ENCODE measurements at regions not wholly inside any gene's neighbourhood (a gene's known extent, or its start where the extent isn't known, plus 50 kb on each side); places are given as distances from the start of the nearest gene placed in this dataset.

DNA sequence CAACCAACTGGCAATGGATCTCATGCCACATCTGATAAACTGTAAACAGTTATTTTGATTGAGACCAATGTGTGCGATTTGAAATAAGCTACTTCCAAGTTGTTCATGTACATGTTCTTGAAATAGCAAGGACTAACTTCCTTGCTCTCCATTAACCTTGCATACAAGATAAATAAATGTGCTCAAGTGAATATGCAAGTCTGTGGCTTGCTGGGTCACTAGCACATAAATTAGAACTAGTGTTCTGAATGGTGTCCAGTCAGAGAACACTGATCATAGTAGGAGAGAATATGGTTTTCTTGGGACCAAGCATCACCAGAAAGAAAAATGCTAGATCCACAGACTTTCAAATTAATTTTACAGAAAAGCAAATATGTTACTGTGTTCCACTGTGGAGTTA, 640.0 kb upstream of the CCDC54 start:
- POLR2A ChIA-PET, result no interaction called here
- ATAC-seq (ENCODE audit: low read depth) (no peak), DNase-seq (no peak)
- intact Hi-C loops (cut with micrococcal nuclease), result no loop called here
- H3K9me3 Mint-ChIP-seq, result no peaks in the 10 kb centered on the region
- CTCF ChIA-PET, result no interaction called here
- H3K27me3 Mint-ChIP-seq, result no peaks in the 10 kb centered on the region
- no peaks in the 10 kb centered on the region for H3K36me3 Mint-ChIP-seq (ENCODE audit: low read depth)
- no peaks in the 10 kb centered on the region for H3K4me1 Mint-ChIP-seq
- TF ChIP-seq, protein P1, sequence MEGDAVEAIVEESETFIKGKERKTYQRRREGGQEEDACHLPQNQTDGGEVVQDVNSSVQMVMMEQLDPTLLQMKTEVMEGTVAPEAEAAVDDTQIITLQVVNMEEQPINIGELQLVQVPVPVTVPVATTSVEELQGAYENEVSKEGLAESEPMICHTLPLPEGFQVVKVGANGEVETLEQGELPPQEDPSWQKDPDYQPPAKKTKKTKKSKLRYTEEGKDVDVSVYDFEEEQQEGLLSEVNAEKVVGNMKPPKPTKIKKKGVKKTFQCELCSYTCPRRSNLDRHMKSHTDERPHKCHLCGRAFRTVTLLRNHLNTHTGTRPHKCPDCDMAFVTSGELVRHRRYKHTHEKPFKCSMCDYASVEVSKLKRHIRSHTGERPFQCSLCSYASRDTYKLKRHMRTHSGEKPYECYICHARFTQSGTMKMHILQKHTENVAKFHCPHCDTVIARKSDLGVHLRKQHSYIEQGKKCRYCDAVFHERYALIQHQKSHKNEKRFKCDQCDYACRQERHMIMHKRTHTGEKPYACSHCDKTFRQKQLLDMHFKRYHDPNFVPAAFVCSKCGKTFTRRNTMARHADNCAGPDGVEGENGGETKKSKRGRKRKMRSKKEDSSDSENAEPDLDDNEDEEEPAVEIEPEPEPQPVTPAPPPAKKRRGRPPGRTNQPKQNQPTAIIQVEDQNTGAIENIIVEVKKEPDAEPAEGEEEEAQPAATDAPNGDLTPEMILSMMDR (IDR thresholded peaks at IDR 0.05), result no peak
- no peak overlapping the region for H3K27ac Mint-ChIP-seq
- H3K4me3 Mint-ChIP-seq, result no peak overlapping the region

DNA sequence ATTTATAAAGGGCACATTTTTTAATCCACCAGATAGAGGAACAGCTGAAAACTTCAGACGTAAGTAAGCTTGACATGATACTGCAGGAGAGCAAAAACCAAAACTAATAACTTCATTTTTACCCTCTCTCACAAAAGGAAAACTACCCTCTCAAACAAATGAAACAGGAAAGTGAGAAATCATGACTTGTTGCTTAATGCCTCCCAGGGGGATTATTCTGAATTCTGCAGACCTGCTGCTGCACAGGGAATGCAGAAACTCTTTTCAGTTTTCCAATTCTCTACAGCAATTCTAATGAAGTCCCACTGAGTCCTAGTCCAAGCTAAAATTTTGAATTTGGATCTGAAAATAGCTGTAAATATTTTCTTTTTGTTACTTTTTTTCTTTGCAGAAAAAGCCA, 637.1 kb upstream of the CCDC54 start:
- no peak for DNase-seq
- no peaks in the 10 kb centered on the region for H3K36me3 Mint-ChIP-seq (ENCODE audit: low read depth)
- no peak for ATAC-seq (ENCODE audit: low read depth)

DNA sequence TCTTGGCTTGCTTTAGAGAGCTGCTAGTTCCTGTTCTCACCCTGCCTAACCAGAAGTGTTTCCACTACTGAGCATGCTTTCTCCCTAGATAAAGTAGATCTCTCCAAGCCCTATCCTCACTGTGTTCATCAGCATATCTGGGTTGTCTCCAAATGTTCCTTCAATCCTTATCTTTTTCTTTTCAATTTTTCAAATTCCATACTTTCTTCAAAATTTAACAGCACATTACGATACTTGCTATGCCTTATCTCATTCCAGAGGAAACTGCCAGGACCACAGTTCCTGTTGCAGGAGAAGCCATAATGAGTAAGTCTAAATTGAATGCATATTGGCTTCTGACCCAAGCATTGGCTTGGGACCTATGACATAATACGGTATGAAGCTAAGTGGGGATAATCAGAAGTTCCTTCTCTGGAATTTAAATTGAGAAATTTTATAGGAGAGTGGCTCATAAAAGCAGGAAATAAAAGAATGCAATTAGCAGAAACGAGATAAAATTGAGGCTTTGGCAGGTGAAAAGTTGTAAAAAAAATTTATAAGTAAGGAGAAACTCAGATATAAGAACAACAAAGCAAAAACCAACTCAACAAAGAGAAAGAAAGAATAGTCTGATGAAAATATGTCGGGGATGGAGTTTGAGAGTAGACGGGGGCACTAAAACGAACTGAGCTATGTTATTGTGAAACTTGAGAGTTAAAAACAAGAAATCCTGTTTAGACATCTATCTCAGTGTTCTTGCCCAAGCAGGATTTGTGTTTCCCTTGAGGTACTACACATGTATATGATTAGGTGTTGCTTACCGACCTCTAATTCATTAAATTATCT, 631.7 kb upstream of the CCDC54 start:
- intact Hi-C loops (cut with micrococcal nuclease), result no loop called here
- DNase-seq (no peak), ATAC-seq (ENCODE audit: low read depth) (no peak)
- Mint-ChIP-seq H3K4me3 (no peak overlapping the region), H3K4me1 (no peaks in the 10 kb centered on the region), H3K27ac (no peak overlapping the region), H3K27me3 (no peaks in the 10 kb centered on the region), H3K9me3 (no peaks in the 10 kb centered on the region), H3K36me3 (ENCODE audit: low read depth) (no peaks in the 10 kb centered on the region)
- CTCF ChIA-PET, result no interaction called here
- POLR2A ChIA-PET, result no interaction called here
- TF ChIP-seq, protein P1 (IDR thresholded peaks at IDR 0.05), result no peak

More for the DNA sequence above, 637.1 kb upstream of the CCDC54 start:
- intact Hi-C loops (cut with micrococcal nuclease), result no loop called here
- CTCF ChIA-PET, result no interaction called here
- POLR2A ChIA-PET, result interaction anchor here (0.6 kb wide), 1 partner anchor 32 kb away, joined by 3 read pairs; no protein-coding TSS in a partner anchor
- H3K9me3 Mint-ChIP-seq, result no peaks in the 10 kb centered on the region
- TF ChIP-seq, protein P1 (IDR thresholded peaks at IDR 0.05), result no peak
- H3K27me3 Mint-ChIP-seq, result no peaks in the 10 kb centered on the region
- H3K27ac Mint-ChIP-seq, result no peak overlapping the region
- no peak overlapping the region for H3K4me3 Mint-ChIP-seq
- H3K4me1 Mint-ChIP-seq, result no peaks in the 10 kb centered on the region

DNA sequence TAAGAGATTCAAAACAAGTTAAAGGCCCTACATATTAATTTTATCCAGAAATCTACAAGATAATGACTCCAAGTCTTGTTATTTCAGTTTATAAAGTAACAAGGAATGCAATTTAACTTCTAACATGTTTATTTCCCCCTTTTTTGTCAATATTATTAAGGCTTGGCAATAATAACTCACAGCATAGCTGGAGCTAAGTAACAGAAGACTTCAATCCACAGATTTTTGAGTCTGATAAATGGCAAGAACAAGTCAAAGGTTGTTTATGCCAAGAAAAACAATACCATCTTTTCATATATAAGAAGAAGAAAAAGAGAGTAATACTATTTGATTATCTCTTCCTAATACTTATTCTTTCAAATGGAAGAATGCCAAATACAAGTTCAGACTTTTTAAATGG, 631.0 kb upstream of the CCDC54 start:
- intact Hi-C loops (cut with micrococcal nuclease), result no loop called here
- no peaks in the 10 kb centered on the region for H3K27me3 Mint-ChIP-seq
- ChIA-PET CTCF (no interaction called here), POLR2A (no interaction called here)
- DNase-seq (no peak), ATAC-seq (ENCODE audit: low read depth) (no peak)
- H3K4me3 Mint-ChIP-seq, result no peak overlapping the region
- no peak overlapping the region for H3K27ac Mint-ChIP-seq
- no peaks in the 10 kb centered on the region for H3K4me1 Mint-ChIP-seq
- H3K36me3 Mint-ChIP-seq (ENCODE audit: low read depth), result no peaks in the 10 kb centered on the region
- H3K9me3 Mint-ChIP-seq, result no peaks in the 10 kb centered on the region
- TF ChIP-seq, protein P1 (IDR thresholded peaks at IDR 0.05), result no peak

DNA sequence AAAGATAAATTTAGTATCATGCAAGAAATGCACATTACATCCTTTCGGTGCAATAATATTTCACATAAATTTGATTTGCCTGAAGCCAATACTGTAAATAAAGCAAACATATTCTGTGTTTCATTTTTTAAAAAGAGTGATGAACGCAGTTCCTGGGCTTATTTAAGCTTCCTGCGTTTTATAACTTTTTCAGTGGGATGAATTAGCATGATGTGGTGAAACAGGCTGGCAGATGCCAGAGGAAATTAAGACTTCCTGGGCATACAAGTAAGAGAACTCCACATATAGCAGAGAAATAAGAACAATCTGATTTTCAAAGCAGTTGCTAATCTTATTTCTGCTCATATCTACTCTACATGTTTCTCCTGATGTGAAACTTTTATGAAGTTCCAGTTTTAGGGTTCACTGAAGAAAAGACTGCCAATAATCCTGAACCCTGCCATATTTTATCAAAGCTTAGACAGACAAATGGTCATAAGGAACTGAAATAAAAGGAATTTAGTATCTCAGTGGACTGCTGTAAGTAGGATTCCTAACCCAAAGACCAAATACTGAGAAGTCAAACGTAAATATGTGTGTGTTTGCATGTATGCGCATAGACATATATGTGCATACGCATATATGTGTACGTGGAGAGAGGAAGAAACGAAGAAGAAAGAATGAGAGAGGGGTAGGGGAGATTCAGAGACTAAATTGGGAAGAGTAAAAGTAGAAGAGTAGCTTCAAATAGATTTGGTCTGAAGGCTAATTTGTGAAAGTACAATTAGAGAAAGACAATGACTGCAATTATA, 628.6 kb upstream of the CCDC54 start:
- Mint-ChIP-seq H3K4me1 (no peaks in the 10 kb centered on the region), H3K36me3 (ENCODE audit: low read depth) (no peaks in the 10 kb centered on the region), H3K4me3 (no peak overlapping the region), H3K27me3 (no peaks in the 10 kb centered on the region), H3K9me3 (peaks cover 4% of the 10 kb centered on the region), H3K27ac (no peak overlapping the region)
- TF ChIP-seq, protein P1 (IDR thresholded peaks at IDR 0.05), result no peak
- POLR2A ChIA-PET, result no interaction called here
- intact Hi-C loops (cut with micrococcal nuclease), result no loop called here
- CTCF ChIA-PET, result no interaction called here
- DNase-seq (no peak), ATAC-seq (ENCODE audit: low read depth) (no peak)

All from activated B cell treated with CpG ODN at 0.5 μM for 24 hours (primary cell).